Activated naive CD8-positive, alpha-beta T cell treated with anti-CD3 and anti-CD28 coated beads, Interleukin-2, amount 50 U/mL, for 24 hours (primary cell): ENCODE measurements at regions not wholly inside any gene's neighbourhood (a gene's known extent, or its start where the extent isn't known, plus 50 kb on each side); places are given as distances from the start of the nearest gene placed in this dataset.
A peak's percentile ranks its signal among the peaks of the same experiment; 100 is the strongest.

Experiments used
- ATAC-seq: fragments of 150-1000 bp; cut with Tn5 transposase; one replicate; pipeline ENCODE4 v1.10.0; 2021
- DNase-seq: peaks from one replicate; pipeline ENCODE4 v3.0.0; 2021
- H3K27ac Mint-ChIP-seq: one replicate; pipeline ENCODE4 v1.8.0; 2021; ENCODE audit warnings: mild to moderate bottlenecking, mixed read lengths
- H3K27me3 Mint-ChIP-seq: one replicate; pipeline ENCODE4 v1.8.0; 2021; ENCODE audit warnings: mixed read lengths
- H3K36me3 Mint-ChIP-seq: one replicate; pipeline ENCODE4 v1.8.0; 2021; ENCODE audit warnings: low read depth, mixed read lengths
- H3K4me1 Mint-ChIP-seq: one replicate; pipeline ENCODE4 v1.8.0; 2021; ENCODE audit warnings: mixed read lengths
- H3K4me3 Mint-ChIP-seq: one replicate; pipeline ENCODE4 v1.8.0; 2021; ENCODE audit warnings: mild to moderate bottlenecking, moderate library complexity, mixed read lengths
- H3K9me3 Mint-ChIP-seq: one replicate; pipeline ENCODE4 v1.8.0; 2021; ENCODE audit warnings: mixed read lengths

- DNase-seq, result no peak
- no peaks in the 10 kb centered on the region for H3K36me3 Mint-ChIP-seq
- no peak for ATAC-seq
- no peak overlapping the region for H3K4me3 Mint-ChIP-seq
- no peak overlapping the region for H3K27ac Mint-ChIP-seq
- no peaks in the 10 kb centered on the region for H3K27me3 Mint-ChIP-seq
- H3K4me1 Mint-ChIP-seq, result peaks cover under 1% of the 10 kb centered on the region
- H3K9me3 Mint-ChIP-seq, result no peaks in the 10 kb centered on the region
These were observed 85.8 kb upstream of the TIAM2 start for GRCh38 chr6:154909311-154909710.

- ATAC-seq (no peak), DNase-seq (no peak)
- Mint-ChIP-seq H3K27me3 (no peaks in the 10 kb centered on the region), H3K4me3 (no peak overlapping the region), H3K36me3 (no peaks in the 10 kb centered on the region), H3K27ac (no peak overlapping the region), H3K4me1 (peaks cover 5% of the 10 kb centered on the region), H3K9me3 (no peaks in the 10 kb centered on the region)
These were observed 85.3 kb upstream of the TIAM2 start for GRCh38 chr6:154909821-154910220.

GRCh38 chr6:154914288-154914687 lies 80.8 kb upstream of the TIAM2 start:
- no peak overlapping the region for H3K4me3 Mint-ChIP-seq
- H3K4me1 Mint-ChIP-seq, result peaks cover 11% of the 10 kb centered on the region
- H3K36me3 Mint-ChIP-seq, result no peaks in the 10 kb centered on the region
- H3K27me3 Mint-ChIP-seq, result no peaks in the 10 kb centered on the region
- ATAC-seq, result peak; percentile 65
- no peak for DNase-seq
- H3K27ac Mint-ChIP-seq, result peak overlapping the region; percentile 23
- no peaks in the 10 kb centered on the region for H3K9me3 Mint-ChIP-seq

- no peak for DNase-seq
- Mint-ChIP-seq H3K4me3 (no peak overlapping the region), H3K36me3 (no peaks in the 10 kb centered on the region), H3K27me3 (no peaks in the 10 kb centered on the region), H3K9me3 (no peaks in the 10 kb centered on the region), H3K27ac (no peak overlapping the region), H3K4me1 (peaks cover 22% of the 10 kb centered on the region)
- no peak for ATAC-seq
These were observed 78.3 kb upstream of the TIAM2 start for GRCh38 chr6:154916857-154917256.

- DNase-seq, result no peak
These were observed 77.2 kb upstream of the TIAM2 start for GRCh38 chr6:154917941-154918340.

GRCh38 chr6:154919806-154920205 lies 75.3 kb upstream of the TIAM2 start:
- Mint-ChIP-seq H3K9me3 (no peaks in the 10 kb centered on the region), H3K4me3 (no peak overlapping the region), H3K27ac (no peak overlapping the region), H3K36me3 (no peaks in the 10 kb centered on the region), H3K4me1 (peaks cover 20% of the 10 kb centered on the region), H3K27me3 (no peaks in the 10 kb centered on the region)
- ATAC-seq (no peak), DNase-seq (no peak)

More at GRCh38 chr6:154917941-154918340, 77.2 kb upstream of the TIAM2 start:
- H3K4me1 Mint-ChIP-seq, result peaks cover 22% of the 10 kb centered on the region
- H3K4me3 Mint-ChIP-seq, result no peak overlapping the region
- no peak overlapping the region for H3K27ac Mint-ChIP-seq
- H3K27me3 Mint-ChIP-seq, result no peaks in the 10 kb centered on the region
- H3K36me3 Mint-ChIP-seq, result no peaks in the 10 kb centered on the region
- ATAC-seq, result no peak
- H3K9me3 Mint-ChIP-seq, result no peaks in the 10 kb centered on the region

- no peaks in the 10 kb centered on the region for H3K27me3 Mint-ChIP-seq
- DNase-seq (no peak), ATAC-seq (no peak)
- peaks cover 20% of the 10 kb centered on the region for H3K4me1 Mint-ChIP-seq
- no peak overlapping the region for H3K27ac Mint-ChIP-seq
- H3K36me3 Mint-ChIP-seq, result no peaks in the 10 kb centered on the region
- H3K4me3 Mint-ChIP-seq, result no peak overlapping the region
- H3K9me3 Mint-ChIP-seq, result no peaks in the 10 kb centered on the region
These were observed 74.5 kb upstream of the TIAM2 start for GRCh38 chr6:154920495-154921200.

GRCh38 chr6:154921482-154921881 lies 73.6 kb upstream of the TIAM2 start:
- Mint-ChIP-seq H3K9me3 (no peaks in the 10 kb centered on the region), H3K4me3 (no peak overlapping the region), H3K27ac (no peak overlapping the region), H3K27me3 (no peaks in the 10 kb centered on the region), H3K36me3 (no peaks in the 10 kb centered on the region), H3K4me1 (peaks cover 19% of the 10 kb centered on the region)
- DNase-seq (no peak), ATAC-seq (no peak)

- H3K4me3 Mint-ChIP-seq, result no peak overlapping the region
- DNase-seq, result no peak
- no peak overlapping the region for H3K27ac Mint-ChIP-seq
- H3K9me3 Mint-ChIP-seq, result no peaks in the 10 kb centered on the region
- no peak for ATAC-seq
- no peaks in the 10 kb centered on the region for H3K27me3 Mint-ChIP-seq
- peaks cover 16% of the 10 kb centered on the region for H3K4me1 Mint-ChIP-seq
- no peaks in the 10 kb centered on the region for H3K36me3 Mint-ChIP-seq
These were observed 71.8 kb upstream of the TIAM2 start for GRCh38 chr6:154923199-154923869.

- Mint-ChIP-seq H3K36me3 (no peaks in the 10 kb centered on the region), H3K4me3 (no peak overlapping the region), H3K4me1 (peaks cover 17% of the 10 kb centered on the region), H3K27ac (no peak overlapping the region), H3K9me3 (no peaks in the 10 kb centered on the region), H3K27me3 (no peaks in the 10 kb centered on the region)
- DNase-seq (no peak), ATAC-seq (no peak)
These were observed 70.0 kb upstream of the TIAM2 start for GRCh38 chr6:154925130-154925529.

- H3K27ac Mint-ChIP-seq, result no peak overlapping the region
- no peak for ATAC-seq
- peaks cover 11% of the 10 kb centered on the region for H3K4me1 Mint-ChIP-seq
- DNase-seq, result no peak
- no peaks in the 10 kb centered on the region for H3K9me3 Mint-ChIP-seq
- no peaks in the 10 kb centered on the region for H3K27me3 Mint-ChIP-seq
- no peaks in the 10 kb centered on the region for H3K36me3 Mint-ChIP-seq
- no peak overlapping the region for H3K4me3 Mint-ChIP-seq
These were observed 68.7 kb upstream of the TIAM2 start for GRCh38 chr6:154926366-154926765.

- H3K36me3 Mint-ChIP-seq, result no peaks in the 10 kb centered on the region
- H3K4me3 Mint-ChIP-seq, result no peak overlapping the region
- H3K27me3 Mint-ChIP-seq, result no peaks in the 10 kb centered on the region
- DNase-seq (peak; percentile 73), ATAC-seq (peak; percentile 66)
- no peak overlapping the region for H3K27ac Mint-ChIP-seq
- peaks cover 11% of the 10 kb centered on the region for H3K4me1 Mint-ChIP-seq
- no peaks in the 10 kb centered on the region for H3K9me3 Mint-ChIP-seq
These were observed 66.7 kb upstream of the TIAM2 start for GRCh38 chr6:154928325-154928922.

- Mint-ChIP-seq H3K4me1 (peaks cover 11% of the 10 kb centered on the region), H3K4me3 (no peak overlapping the region), H3K9me3 (no peaks in the 10 kb centered on the region), H3K36me3 (peaks cover 1% of the 10 kb centered on the region), H3K27ac (no peak overlapping the region), H3K27me3 (no peaks in the 10 kb centered on the region)
- ATAC-seq (no peak), DNase-seq (no peak)
These were observed 64.7 kb upstream of the TIAM2 start for GRCh38 chr6:154930451-154930851.

GRCh38 chr6:154931711-154932424 lies 63.2 kb upstream of the TIAM2 start:
- H3K4me3 Mint-ChIP-seq, result no peak overlapping the region

More at GRCh38 chr6:154931711-154932424, 63.2 kb upstream of the TIAM2 start:
- H3K36me3 Mint-ChIP-seq, result peaks cover 1% of the 10 kb centered on the region
- H3K4me1 Mint-ChIP-seq, result peaks cover 11% of the 10 kb centered on the region
- no peaks in the 10 kb centered on the region for H3K27me3 Mint-ChIP-seq
- DNase-seq (no peak), ATAC-seq (no peak)
- H3K27ac Mint-ChIP-seq, result no peak overlapping the region
- H3K9me3 Mint-ChIP-seq, result no peaks in the 10 kb centered on the region
